Gastroesophageal sphincter (tissue), 4 donors: ENCODE measurements at regions not wholly inside any gene's neighbourhood (a gene's known extent, or its start where the extent isn't known, plus 50 kb on each side); places are given as distances from the start of the nearest gene placed in this dataset.

Experiments used
- ATAC-seq: fragments of 150-250 bp; one replicate; pipeline ENCODE4 v1.9.1; 2016; ENCODE audit warnings: mild to moderate bottlenecking, moderate library complexity
- H3K27ac ChIP-seq, 4 donors: fragments of 200-600 bp; sonication (generic) in 3 of 4; 1 replicate in 3 of 4; 2 replicates in 1 of 4; pipeline ENCODE4 v1.5.1; 2016 to 2019
- H3K27me3 ChIP-seq: fragments of 200-600 bp; sonication (generic); one replicate; pipeline ENCODE4 v1.5.1; 2019
- H3K36me3 ChIP-seq, 2 donors: fragments of 200-600 bp; sonication (generic); one replicate each; pipeline ENCODE4 v1.5.1; 2019; ENCODE audit warnings: control low read depth in 1 of 2
- H3K4me1 ChIP-seq, 3 donors: fragments of 200-600 bp; sonication (generic); 1 replicate in 2 of 3; 2 replicates in 1 of 3; pipeline ENCODE4 v1.5.1; 2016 to 2019; ENCODE audit warnings: control low read depth in 2 of 3
- H3K4me3 ChIP-seq, 2 donors: fragments of 200-600 bp; sonication (generic); one replicate each; pipeline ENCODE4 v1.5.1; 2019; ENCODE audit warnings: mild to moderate bottlenecking in 1 of 2, moderate library complexity in 1 of 2
- H3K9me3 ChIP-seq, 3 donors: fragments of 200-600 bp; sonication (generic); one replicate each; pipeline ENCODE4 v1.5.1; 2017 to 2019; ENCODE audit warnings: control low read depth in 2 of 3
- EP300 ChIP-seq: sonication (generic); formaldehyde crosslinking; IDR thresholded peaks from one replicate; pipeline ENCODE4 v1.6.1; 2017; ENCODE audit warnings: antibody characterized with exemption, mild to moderate bottlenecking
- POLR2A ChIP-seq, 2 donors: fragments of 450-650 bp; IDR thresholded peaks; one replicate each; pipeline ENCODE4 v1.6.1; 2017; ENCODE audit warnings: antibody characterized with exemption in 2 of 2, mild to moderate bottlenecking in 2 of 2, moderate library complexity in 1 of 2
- POLR2AphosphoS5 ChIP-seq: sonication (generic); formaldehyde crosslinking; IDR thresholded peaks from one replicate; pipeline ENCODE4 v1.6.1; 2017; ENCODE audit warnings: antibody characterized with exemption
- WGBS, 2 donors: methylation state at CpG; one replicate each; pipeline ENCODE4 v1.1.5; 2018; ENCODE audit warnings: low coverage in 1 of 2; 5-methylcytosine and 5-hydroxymethylcytosine counted together
- TF ChIP-seq, protein P1 (sequence below), 4 experiments: fragments of 200-600 bp in 2 of 4; fragments of 450-650 bp in 2 of 4; sonication (generic) in 1 of 4; IDR thresholded peaks; one replicate each; pipeline ENCODE4 v1.5.1; 2017 to 2019; ENCODE audit warnings: antibody characterized with exemption in 4 of 4, mild to moderate bottlenecking in 2 of 4, moderate library complexity in 2 of 4

DNA sequence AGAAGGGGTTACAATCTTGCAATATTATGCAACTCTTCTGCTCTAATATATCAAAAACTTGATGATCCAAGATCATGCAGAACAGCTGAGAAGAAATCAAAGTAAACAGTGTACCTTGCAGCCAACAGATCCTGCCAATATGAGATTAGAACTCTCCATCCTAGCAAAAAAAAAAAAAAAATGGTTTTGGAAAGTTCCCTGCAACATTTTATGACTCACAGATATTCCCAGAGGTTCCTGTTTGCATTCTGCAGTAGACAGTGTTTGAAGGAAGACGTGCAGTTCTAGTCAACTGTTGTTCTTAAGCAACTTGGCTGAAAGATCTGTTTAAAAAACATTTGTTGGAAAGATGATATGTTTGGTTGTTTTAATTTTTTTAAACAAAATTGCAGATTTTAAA is 103.6 kb upstream of the WDR75 start:
- peak overlapping the region; percentile 59 to 80 (median 76) for H3K27ac ChIP-seq
- no peak overlapping the region for H3K4me3 ChIP-seq
- H3K36me3 ChIP-seq: no peaks in the 10 kb centered on the region
- H3K9me3 ChIP-seq: no peaks in the 10 kb centered on the region
- no peaks in the 10 kb centered on the region for H3K27me3 ChIP-seq
- 8 to 11% methylated on average over 1 of the region's 1 CpG for WGBS, 2 donors
- peaks cover 3 to 12% (median 3%) of the 10 kb centered on the region in 3 donors for H3K4me1 ChIP-seq
- TF ChIP-seq EP300: no peak
- peak; percentile 94 for TF ChIP-seq POLR2AphosphoS5
- TF ChIP-seq POLR2A (IDR thresholded peaks at IDR 0.05): no peak
- TF ChIP-seq, protein P1, sequence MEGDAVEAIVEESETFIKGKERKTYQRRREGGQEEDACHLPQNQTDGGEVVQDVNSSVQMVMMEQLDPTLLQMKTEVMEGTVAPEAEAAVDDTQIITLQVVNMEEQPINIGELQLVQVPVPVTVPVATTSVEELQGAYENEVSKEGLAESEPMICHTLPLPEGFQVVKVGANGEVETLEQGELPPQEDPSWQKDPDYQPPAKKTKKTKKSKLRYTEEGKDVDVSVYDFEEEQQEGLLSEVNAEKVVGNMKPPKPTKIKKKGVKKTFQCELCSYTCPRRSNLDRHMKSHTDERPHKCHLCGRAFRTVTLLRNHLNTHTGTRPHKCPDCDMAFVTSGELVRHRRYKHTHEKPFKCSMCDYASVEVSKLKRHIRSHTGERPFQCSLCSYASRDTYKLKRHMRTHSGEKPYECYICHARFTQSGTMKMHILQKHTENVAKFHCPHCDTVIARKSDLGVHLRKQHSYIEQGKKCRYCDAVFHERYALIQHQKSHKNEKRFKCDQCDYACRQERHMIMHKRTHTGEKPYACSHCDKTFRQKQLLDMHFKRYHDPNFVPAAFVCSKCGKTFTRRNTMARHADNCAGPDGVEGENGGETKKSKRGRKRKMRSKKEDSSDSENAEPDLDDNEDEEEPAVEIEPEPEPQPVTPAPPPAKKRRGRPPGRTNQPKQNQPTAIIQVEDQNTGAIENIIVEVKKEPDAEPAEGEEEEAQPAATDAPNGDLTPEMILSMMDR (IDR thresholded peaks at IDR 0.05): no peak
- ATAC-seq: peak; percentile 91

DNA sequence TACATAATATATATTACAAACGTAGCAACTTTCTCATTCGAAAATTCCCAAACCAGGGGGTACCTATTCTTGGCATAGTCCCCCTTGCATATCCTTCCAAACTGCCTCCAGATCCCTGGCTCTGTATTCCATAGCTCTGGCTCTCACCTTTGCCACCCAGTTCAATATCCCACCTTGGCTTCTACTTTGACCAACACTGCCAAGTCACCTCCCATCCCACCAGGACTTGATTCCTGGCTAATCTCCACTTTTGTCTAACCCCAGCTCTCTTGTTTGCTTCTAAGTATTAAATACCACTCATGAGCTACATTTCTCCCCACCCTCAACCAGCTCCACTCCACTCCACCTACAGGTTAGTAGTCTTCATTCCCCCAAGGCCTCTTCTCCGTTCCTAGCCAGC is 103.2 kb upstream of the WDR75 start:
- TF ChIP-seq, protein P1 (IDR thresholded peaks at IDR 0.05): no peak
- TF ChIP-seq POLR2AphosphoS5 (no peak), POLR2A (IDR thresholded peaks at IDR 0.05) (no peak), EP300 (no peak)
- 37 to 45% methylated on average over 3 of the region's 3 CpGs for WGBS, 2 donors
- no peaks in the 10 kb centered on the region for H3K27me3 ChIP-seq
- no peaks in the 10 kb centered on the region for H3K9me3 ChIP-seq
- peaks cover 3 to 12% (median 3%) of the 10 kb centered on the region in 3 donors for H3K4me1 ChIP-seq
- peak overlapping the region; percentile 59 to 80 (median 76) for H3K27ac ChIP-seq
- peak; percentile 15 for ATAC-seq
- no peaks in the 10 kb centered on the region for H3K36me3 ChIP-seq
- no peak overlapping the region for H3K4me3 ChIP-seq

DNA sequence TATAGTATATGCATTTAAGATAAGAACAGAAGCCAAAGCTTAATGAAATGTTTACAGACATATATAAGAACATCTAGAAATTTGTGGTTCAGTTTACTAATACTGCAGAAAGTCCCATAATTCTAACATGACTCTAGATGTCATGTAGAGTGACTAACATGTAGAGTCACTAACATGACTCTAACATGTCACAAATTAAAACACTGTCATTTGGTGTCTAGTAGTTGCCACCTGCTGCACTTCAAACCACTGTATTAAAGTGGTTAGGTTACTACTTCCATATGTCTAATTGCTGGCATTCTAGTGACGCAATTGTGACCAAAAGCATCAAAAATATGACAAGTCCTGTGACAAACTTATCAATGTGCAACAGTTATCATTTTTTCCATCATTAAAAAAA is 100.2 kb upstream of the WDR75 start:
- 100% methylated on average over 1 of the region's 1 CpG for WGBS, 2 donors

DNA sequence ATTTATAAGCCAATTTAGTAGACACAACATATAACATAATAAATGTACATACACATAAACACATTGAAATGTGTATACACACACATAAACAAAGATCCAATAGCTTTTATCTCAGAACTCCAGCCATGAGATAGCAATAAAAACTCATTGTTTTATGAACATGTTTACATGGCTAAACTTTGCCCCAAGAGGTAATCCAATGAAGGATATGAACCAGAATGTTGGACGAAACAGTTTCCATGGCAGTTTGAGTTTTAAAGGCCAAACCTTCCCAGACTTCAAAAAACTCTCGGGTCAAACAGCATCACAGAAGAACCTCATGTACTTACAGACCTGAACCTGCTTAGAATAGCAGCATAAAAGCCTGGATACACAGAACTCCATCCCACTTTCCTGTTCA is 97.2 kb upstream of the WDR75 start:
- no peaks in the 10 kb centered on the region for H3K36me3 ChIP-seq
- H3K4me3 ChIP-seq: no peak overlapping the region
- no peak for TF ChIP-seq POLR2AphosphoS5
- TF ChIP-seq, protein P1 (IDR thresholded peaks at IDR 0.05): no peak
- TF ChIP-seq POLR2A (IDR thresholded peaks at IDR 0.05): no peak
- TF ChIP-seq EP300: no peak
- no peaks in the 10 kb centered on the region for H3K27me3 ChIP-seq
- 50 to 75% methylated on average over 2 of the region's 2 CpGs for WGBS, 2 donors
- peaks cover 0 to 29% (median 2%) of the 10 kb centered on the region in 3 donors for H3K4me1 ChIP-seq
- H3K9me3 ChIP-seq: peaks cover 0 to 2% (median 0%) of the 10 kb centered on the region in 3 donors
- no peak for ATAC-seq
- no peak overlapping the region for H3K27ac ChIP-seq

More for the DNA sequence above, 100.2 kb upstream of the WDR75 start:
- Histone ChIP-seq H3K36me3 (no peaks in the 10 kb centered on the region), H3K9me3 (no peaks in the 10 kb centered on the region), H3K27ac (no peak overlapping the region), H3K4me3 (no peak overlapping the region), H3K4me1 (peaks cover 3 to 20% (median 3%) of the 10 kb centered on the region in 3 donors), H3K27me3 (no peaks in the 10 kb centered on the region)
- ATAC-seq: no peak
- TF ChIP-seq, protein P1 (IDR thresholded peaks at IDR 0.05): no peak
- TF ChIP-seq EP300 (no peak), POLR2AphosphoS5 (no peak), POLR2A (IDR thresholded peaks at IDR 0.05) (no peak)

DNA sequence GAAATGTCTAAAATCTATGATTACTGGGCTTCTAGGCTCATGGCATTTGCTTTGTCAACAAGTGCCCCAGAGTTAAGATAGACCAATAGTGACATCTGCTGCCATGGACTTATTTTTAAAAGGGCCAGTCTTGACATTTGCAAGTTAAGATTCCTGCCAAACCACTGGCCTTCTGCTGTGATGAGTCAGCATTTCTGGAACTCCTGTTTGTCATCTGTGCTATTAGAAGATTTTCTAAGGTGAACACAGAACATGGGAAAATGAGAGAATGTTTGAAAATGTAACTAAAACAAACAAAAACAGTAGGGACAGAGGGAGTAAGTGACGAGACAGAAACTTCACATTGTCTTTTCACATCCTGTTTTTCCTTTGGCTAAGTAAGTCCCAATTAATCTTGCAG is 93.7 kb upstream of the WDR75 start:
- Histone ChIP-seq H3K27ac (peak overlapping the region; percentile 57 to 79 (median 68)), H3K4me3 (no peak overlapping the region), H3K4me1 (peaks cover 0 to 48% (median 6%) of the 10 kb centered on the region in 3 donors), H3K36me3 (no peaks in the 10 kb centered on the region), H3K27me3 (no peaks in the 10 kb centered on the region), H3K9me3 (peaks cover 0 to 5% (median 0%) of the 10 kb centered on the region in 3 donors)
- TF ChIP-seq EP300 (no peak), POLR2A (IDR thresholded peaks at IDR 0.05) (no peak), POLR2AphosphoS5 (peak; percentile 86)
- TF ChIP-seq, protein P1 (IDR thresholded peaks at IDR 0.05): peak in 2 of 4 experiments; percentile 31 to 33
- ATAC-seq: peak; percentile 66
- 0 to 23% methylated on average over 1 of the region's 1 CpG for WGBS, 2 donors
